HG03575 (cell line): ENCODE measurements at regions not wholly inside any gene's neighbourhood (a gene's known extent, or its start where the extent isn't known, plus 50 kb on each side); places are given as distances from the start of the nearest gene placed in this dataset.
A peak's percentile ranks its signal among the peaks of the same experiment; 100 is the strongest.

ENCODE experiments used
- ATAC-seq: cut with Tn5 transposase; IDR thresholded peaks from one replicate; pipeline ENCODE4 v1.9.1; 2021; ENCODE audit not compliant: unreplicated experiment, insufficient number of reproducible peaks, low FRiP score; ENCODE audit errors: extremely low read depth

- no peak for ATAC-seq
These were observed 448.3 kb upstream of the SLC14A2 start for GRCh38 chr18:45166836-45167551.

- no peak for ATAC-seq
These were observed 447.5 kb upstream of the SLC14A2 start for GRCh38 chr18:45167631-45168280.

DNA sequence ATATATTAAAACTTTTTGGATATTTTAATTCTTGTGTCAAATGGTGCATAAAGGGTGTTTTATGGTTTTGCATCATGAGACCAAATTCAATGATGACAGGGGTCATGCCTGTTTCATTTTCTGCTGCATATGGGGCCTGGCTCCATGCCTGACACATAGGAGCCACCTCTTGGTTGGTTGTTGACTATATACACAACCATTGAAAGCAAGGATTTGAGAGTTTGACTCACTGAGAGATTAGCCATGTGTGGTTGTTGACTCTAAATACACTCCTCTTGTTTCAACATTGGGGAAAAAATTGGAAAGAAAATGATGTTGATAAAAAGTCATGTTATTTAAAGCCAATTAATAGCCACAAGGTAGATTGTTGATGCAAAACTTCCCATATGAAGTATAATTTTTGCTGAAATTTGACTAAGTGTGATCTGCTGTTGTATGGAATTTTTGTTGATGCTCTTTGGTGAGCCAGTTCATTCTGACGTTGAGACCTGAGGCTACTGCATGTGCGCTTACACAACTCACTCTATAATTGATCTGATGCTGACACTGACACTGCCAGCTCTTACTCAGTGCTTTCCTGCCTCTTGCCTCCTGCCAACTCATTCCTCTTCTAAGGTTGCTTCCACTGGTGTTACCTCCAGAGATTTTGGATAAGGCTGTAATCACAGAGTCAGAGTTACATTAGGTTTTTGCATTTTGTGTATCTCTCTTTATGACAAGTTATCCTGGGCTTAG lies 446.2 kb upstream of the SLC14A2 start:
- ATAC-seq = no peak

DNA sequence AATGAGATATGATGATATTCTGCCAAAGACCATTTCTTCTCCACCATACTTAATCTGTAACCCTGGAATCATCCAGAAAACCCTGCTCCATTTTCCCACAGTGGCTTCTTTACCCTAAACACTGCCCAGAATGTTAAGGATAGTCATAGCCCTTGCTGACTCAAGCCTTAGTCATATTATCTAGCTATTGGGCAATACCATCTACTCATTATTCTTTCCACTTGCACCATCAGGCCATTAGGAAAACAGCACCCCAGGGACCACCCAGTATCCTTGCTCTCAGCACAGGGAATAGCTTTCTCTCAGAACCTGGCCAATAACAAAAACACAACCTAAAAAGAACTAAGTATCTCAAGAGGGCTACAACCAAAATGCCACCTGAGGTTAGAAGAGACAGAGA lies 445.7 kb upstream of the SLC14A2 start:
- ATAC-seq = no peak

DNA sequence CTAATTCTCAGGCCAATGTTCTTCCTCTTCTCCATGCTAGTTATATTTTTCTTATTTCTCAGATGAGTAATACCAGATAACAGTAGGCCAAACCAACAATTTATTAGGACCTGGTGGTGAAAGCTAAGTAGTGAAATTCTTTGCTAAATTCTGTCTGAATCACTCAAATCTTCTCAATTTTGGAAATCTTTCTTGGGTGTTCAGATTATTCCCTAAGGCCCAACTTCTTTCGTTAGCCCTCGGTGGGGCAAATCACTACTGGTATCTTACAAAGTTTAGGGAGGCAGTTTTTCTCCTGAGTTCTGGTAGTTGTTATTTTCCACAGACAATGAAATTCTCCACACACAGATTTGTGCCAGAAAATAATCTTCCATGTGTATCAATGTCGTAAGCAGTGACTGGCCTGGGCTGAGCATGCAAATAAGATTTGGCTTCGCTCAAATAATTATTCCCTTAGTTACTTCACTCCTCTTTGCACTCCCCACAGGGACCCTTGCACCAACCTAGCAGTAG lies 443.5 kb upstream of the SLC14A2 start:
- ATAC-seq = no peak

- ATAC-seq = no peak
These were observed 441.9 kb upstream of the SLC14A2 start for GRCh38 chr18:45173327-45173726.

DNA sequence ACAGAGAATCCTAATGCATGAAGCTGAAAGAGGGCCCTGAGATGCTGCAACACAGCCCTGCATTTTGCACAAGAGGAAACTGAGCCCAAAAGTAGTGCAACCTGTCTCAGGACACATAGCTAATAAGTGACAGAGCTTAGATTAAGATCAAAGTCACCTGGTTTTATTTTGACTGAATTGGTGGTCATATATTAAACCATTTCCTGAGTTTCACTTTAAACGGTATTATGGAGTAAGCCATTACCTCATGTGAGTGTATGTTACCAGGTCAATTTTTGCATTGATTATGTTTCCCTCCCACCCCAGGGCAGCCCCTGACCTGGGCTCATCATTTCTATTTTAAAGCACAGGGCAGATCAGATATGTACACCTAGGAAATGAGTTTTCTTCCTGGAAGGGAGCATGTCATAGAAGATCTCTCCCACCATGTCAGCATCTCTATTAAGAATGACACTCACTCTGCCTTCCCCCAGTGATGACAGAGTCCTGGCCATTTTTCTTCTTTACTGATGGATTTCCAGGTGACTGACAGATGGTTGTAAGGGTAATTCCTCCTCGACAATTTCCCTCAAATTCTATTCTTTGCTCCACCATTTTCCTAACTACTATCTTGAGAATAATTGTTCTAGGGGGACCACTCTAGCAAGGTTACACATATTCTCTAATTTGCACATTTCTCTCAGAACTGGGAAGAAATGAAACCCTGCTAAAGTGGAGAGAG lies 441.3 kb upstream of the SLC14A2 start:
- ATAC-seq = peak; percentile 52

DNA sequence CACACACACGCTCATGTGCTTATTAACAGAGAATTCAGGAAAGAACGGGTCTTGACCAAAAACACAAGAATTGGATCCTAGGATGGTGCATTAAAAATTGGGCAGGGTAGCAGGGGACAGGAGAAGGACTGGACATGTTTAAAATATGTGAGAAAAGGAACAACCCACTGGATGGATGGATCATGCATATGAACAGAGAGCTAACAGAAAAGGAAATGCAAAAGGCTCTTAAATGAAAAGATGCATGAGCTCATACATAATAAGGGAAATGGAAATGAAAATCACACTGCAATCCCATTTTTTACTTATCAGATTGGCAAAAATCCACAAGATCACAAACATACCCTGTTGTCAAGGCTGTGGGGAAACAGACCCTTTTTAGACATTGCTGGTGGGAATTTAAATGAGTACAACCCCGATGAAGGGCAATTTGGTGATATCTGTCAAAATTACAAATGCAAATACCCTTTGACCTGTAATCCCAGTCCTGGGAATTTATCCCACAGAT lies 440.6 kb upstream of the SLC14A2 start:
- ATAC-seq = no peak

GRCh38 chr18:45175511-45175910 lies 439.8 kb upstream of the SLC14A2 start:
- ATAC-seq = no peak

DNA sequence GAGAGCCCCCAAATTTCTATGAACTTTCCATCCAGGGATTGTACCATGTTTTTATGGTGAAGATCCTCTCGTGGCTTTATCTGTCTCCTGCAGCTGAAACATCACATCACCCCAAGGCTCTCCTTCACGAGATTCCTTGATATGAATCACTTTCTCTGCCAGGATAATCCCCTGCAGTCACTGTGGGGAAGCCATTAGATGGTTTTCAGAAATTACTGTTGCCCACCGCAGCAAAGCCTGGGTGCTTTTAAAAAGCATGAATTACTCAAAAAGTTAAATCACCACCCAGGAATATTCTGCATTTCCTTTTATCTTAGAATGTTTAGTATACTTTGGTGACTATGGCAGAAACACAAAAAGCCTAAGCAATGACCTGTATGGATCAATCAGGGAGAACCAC lies 428.4 kb upstream of the SLC14A2 start:
- ATAC-seq = no peak

GRCh38 chr18:45191795-45192194 lies 423.5 kb upstream of the SLC14A2 start:
- no peak for ATAC-seq

DNA sequence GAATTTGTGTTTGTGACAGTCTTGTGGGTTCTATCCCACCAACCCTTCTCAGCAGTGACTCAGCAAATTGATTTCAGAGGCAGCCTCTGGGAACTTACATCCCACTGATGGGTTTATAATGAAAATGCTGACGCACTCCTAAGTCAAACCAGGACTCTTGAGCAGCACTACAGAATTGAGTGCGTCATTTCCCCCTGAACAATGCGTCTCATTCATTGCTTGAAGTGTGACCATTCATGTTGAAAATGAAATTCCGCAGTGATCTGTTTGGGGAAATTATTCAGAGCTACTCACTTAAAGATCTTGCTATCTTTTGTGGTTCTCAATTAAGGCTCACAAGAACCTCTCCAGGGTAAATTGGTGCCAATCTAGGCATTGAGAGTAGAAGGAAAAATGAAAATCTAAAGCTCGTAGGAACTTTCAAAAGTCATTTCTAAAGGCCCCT lies 417.7 kb upstream of the SLC14A2 start:
- ATAC-seq = peak; percentile 88

GRCh38 chr18:45198526-45198925 lies 416.8 kb upstream of the SLC14A2 start:
- no peak for ATAC-seq

GRCh38 chr18:45201029-45201428 lies 414.2 kb upstream of the SLC14A2 start:
- no peak for ATAC-seq

DNA sequence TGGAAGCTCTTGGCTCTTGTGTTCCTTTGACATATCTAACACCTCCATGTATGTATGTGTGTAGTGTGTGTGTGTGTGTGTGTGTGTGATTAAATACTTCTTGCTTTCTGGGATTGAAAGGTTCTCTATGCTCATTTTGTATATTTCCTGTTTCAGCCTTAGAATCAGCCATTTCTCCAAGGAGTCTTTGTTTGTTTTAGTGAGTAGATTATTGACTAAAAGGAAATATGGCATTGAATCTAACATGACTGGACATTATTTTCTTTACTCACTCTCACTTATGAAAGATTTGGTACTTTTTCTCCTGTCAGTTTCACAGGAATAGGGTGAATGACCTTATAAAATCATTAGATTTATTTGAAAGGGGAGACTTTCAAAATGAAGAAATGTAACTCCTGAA lies 413.8 kb upstream of the SLC14A2 start:
- ATAC-seq = no peak

GRCh38 chr18:45202061-45202460 lies 413.2 kb upstream of the SLC14A2 start:
- ATAC-seq = no peak

DNA sequence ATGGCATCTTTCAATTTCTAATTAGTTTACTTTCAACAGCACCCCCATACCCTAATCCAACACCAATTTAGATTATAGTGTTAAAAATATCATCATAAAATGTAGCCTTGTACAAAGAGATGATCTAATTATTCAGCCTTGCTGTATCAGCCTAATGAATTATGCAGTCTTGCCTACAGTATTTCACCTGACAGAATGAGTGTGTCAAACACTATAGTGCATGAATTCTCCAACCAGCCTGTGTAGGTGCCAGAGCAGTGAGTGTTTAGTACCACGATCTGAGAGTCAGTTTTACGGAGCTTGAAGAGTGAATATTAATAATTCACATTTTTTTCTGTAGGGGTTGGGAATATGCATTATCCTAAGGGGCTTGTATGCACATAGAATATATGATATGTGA lies 411.6 kb upstream of the SLC14A2 start:
- no peak for ATAC-seq

DNA sequence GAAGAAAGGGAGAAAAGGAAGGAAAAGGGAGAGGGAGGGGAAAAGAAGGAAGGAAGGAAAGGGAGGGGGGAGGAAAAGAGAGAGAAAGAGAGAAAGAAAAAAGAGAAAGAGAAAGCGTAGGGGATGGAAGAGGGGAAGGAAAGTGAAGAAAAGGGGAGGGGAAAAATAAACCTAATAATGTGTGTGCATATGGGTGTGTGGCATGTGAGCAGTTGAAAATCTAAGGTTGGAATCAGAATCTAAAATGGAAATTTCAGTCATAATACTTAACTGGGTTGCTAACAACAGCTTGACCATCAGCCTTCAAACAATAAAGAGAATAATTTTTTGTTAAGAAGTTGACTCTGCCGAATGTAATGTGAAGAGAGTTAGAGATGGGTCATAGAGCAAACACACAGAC lies 407.9 kb upstream of the SLC14A2 start:
- no peak for ATAC-seq

GRCh38 chr18:45208164-45208563 lies 407.1 kb upstream of the SLC14A2 start:
- ATAC-seq = no peak
